ENCODE measurements at regions not wholly inside any gene's neighbourhood (a gene's known extent, or its start where the extent isn't known, plus 50 kb on each side); places are given as distances from the start of the nearest gene placed in this dataset.

DNA sequence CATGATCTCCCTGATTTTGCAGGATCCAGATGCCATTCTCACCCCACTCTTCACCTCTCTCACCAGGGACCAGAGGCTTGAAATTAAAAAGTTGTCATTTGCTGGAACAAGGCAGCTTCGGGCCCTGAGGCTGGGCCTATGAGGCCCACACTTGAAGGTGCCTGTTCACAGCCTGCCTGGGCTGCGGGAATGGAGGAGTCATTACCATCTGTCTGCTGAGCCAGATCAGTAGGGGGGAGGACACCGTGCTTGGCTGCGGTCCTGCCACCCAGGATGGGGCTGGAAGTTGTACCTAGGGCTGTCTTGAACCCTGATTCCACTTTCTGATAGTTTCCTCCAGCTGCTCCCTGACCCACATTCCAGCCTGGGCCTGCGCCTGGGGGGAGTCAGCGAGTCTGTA is 208.3 kb upstream of the N4BP1 start:
- Histone ChIP-seq H3K27ac (ENCODE audit: low read depth, low read length) (no peak overlapping the region), H3K4me3 (ENCODE audit: low read depth, low read length) (no peak overlapping the region), H3K27me3 (ENCODE audit: control insufficient read depth, insufficient read depth, low read length) (no peaks in the 10 kb centered on the region), H3K9me3 (ENCODE audit: control insufficient read depth, insufficient read depth, low read length) (peaks cover 11% of the 10 kb centered on the region)
- ChIA-PET POLR2A (no interaction called here), CTCF (no interaction called here)
- no peak for DNase-seq (ENCODE audit: low read depth, low spot score)
- TF ChIP-seq, protein P1, sequence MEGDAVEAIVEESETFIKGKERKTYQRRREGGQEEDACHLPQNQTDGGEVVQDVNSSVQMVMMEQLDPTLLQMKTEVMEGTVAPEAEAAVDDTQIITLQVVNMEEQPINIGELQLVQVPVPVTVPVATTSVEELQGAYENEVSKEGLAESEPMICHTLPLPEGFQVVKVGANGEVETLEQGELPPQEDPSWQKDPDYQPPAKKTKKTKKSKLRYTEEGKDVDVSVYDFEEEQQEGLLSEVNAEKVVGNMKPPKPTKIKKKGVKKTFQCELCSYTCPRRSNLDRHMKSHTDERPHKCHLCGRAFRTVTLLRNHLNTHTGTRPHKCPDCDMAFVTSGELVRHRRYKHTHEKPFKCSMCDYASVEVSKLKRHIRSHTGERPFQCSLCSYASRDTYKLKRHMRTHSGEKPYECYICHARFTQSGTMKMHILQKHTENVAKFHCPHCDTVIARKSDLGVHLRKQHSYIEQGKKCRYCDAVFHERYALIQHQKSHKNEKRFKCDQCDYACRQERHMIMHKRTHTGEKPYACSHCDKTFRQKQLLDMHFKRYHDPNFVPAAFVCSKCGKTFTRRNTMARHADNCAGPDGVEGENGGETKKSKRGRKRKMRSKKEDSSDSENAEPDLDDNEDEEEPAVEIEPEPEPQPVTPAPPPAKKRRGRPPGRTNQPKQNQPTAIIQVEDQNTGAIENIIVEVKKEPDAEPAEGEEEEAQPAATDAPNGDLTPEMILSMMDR (IDR thresholded peaks at IDR 0.05; ENCODE audit: low read depth, low read length), result no peak

DNA sequence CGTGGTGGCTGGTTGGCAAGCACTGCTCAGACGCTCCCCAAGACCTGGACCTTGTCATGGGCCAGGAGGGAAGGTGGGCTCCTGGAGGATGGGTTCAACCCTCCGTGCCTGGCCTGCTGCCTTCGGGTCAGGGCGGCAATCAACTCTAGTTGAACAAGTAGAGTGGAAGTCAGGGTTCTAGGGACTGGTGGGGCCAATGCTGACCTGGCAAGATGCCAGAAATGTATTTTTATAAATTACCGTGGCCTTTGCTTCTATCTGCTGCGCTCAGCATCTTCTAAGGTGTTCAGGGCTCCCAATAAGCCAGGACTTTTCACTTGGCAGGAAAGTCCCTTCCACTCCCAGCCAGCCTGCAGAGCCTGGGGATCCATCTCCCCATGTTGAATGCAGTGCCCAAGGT is 207.1 kb upstream of the N4BP1 start:
- Histone ChIP-seq H3K4me3 (ENCODE audit: low read depth, low read length) (no peak overlapping the region), H3K27ac (ENCODE audit: low read depth, low read length) (no peak overlapping the region), H3K27me3 (ENCODE audit: control insufficient read depth, insufficient read depth, low read length) (no peaks in the 10 kb centered on the region), H3K9me3 (ENCODE audit: control insufficient read depth, insufficient read depth, low read length) (peaks cover 11% of the 10 kb centered on the region)
- DNase-seq (ENCODE audit: low read depth, low spot score), result no peak
- ChIA-PET POLR2A (no interaction called here), CTCF (no interaction called here)
- TF ChIP-seq, protein P1 (IDR thresholded peaks at IDR 0.05; ENCODE audit: low read depth, low read length), result no peak

DNA sequence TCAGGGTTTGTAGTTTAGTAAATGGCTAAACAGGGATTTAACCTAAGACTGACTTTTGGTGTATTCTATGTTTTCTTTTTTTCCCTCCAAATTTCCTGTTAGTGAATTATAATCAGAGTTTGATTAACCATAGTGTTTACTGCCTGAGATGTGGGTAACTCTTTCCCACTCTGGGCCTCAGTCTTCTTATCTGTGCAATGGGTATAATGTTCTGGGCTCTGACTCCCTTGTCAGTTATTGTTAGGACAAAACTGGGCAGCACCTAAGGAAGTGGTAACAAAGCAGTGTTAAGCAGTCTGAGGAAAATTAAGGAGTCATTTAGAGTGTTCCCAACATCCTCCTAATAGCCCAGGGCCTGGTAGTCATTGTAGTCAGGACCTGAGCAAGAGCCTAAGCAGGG is 206.4 kb upstream of the N4BP1 start:
- ChIA-PET CTCF (no interaction called here), POLR2A (no interaction called here)
- H3K4me3 ChIP-seq (ENCODE audit: low read depth, low read length), result no peak overlapping the region
- no peaks in the 10 kb centered on the region for H3K27me3 ChIP-seq (ENCODE audit: control insufficient read depth, insufficient read depth, low read length)
- TF ChIP-seq, protein P1 (IDR thresholded peaks at IDR 0.05; ENCODE audit: low read depth, low read length), result no peak
- H3K9me3 ChIP-seq (ENCODE audit: control insufficient read depth, insufficient read depth, low read length), result peaks cover 11% of the 10 kb centered on the region
- H3K27ac ChIP-seq (ENCODE audit: low read depth, low read length), result no peak overlapping the region
- no peak for DNase-seq (ENCODE audit: low read depth, low spot score)

DNA sequence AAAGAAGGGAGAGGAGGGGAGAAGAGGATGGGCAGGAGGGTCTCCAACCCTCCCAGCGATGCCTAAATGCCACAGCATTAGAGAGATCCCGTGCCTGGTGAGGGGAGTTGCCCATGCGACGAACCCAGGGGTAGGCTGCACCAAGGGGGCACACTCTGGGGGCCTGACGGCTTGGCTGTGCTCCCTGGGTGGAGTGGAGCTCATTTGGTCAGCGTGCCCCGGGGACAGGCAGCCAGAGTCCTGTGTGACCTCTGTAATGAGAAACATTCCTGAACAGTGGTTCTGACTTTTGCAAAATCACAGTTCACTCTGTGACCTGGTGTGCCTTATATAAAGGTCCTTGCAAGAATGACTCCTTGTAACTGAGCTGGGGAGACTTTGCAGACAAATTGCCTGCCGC is 205.0 kb upstream of the N4BP1 start:
- Histone ChIP-seq H3K27me3 (ENCODE audit: control insufficient read depth, insufficient read depth, low read length) (peaks cover 5% of the 10 kb centered on the region), H3K9me3 (ENCODE audit: control insufficient read depth, insufficient read depth, low read length) (peaks cover 11% of the 10 kb centered on the region), H3K27ac (ENCODE audit: low read depth, low read length) (no peak overlapping the region), H3K4me3 (ENCODE audit: low read depth, low read length) (no peak overlapping the region)
- TF ChIP-seq, protein P1 (IDR thresholded peaks at IDR 0.05; ENCODE audit: low read depth, low read length), result no peak
- no peak for DNase-seq (ENCODE audit: low read depth, low spot score)
- CTCF ChIA-PET, result no interaction called here
- POLR2A ChIA-PET, result no interaction called here

DNA sequence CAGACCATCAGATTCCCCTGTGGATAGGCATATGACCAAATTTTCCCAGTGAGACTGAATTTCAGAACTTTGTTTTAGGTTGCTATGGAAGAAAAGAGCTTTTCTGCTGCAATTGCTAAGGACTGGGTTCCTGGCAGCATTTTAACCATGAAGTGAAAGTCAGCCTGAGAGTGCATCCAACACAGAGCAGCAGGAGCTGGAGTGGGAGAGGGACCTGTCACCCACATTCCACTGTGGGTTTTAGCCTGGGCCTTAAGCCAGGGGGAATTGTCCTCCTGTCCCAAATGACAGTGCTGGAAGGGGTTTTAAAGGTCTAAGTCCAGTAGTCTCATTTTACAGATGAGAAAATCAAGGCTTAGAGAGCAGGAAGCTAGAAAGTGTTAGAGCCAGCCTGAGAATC is 203.5 kb upstream of the N4BP1 start:
- Histone ChIP-seq H3K27ac (ENCODE audit: low read depth, low read length) (no peak overlapping the region), H3K27me3 (ENCODE audit: control insufficient read depth, insufficient read depth, low read length) (peaks cover 5% of the 10 kb centered on the region), H3K4me3 (ENCODE audit: low read depth, low read length) (no peak overlapping the region), H3K9me3 (ENCODE audit: control insufficient read depth, insufficient read depth, low read length) (peaks cover 11% of the 10 kb centered on the region)
- CTCF ChIA-PET, result no interaction called here
- POLR2A ChIA-PET, result no interaction called here
- TF ChIP-seq, protein P1 (IDR thresholded peaks at IDR 0.05; ENCODE audit: low read depth, low read length), result no peak
- DNase-seq (ENCODE audit: low read depth, low spot score), result no peak
